IMR-90 (cell line): ENCODE measurements at regions not wholly inside any gene's neighbourhood (a gene's known extent, or its start where the extent isn't known, plus 50 kb on each side); places are given as distances from the start of the nearest gene placed in this dataset.

ENCODE experiments used
- ATAC-seq: fragments of 200-7000 bp; cut with Tn5 transposase; 2 replicates; pipeline ENCODE4 v1.9.1; 2020; ENCODE audit warnings: low read depth, mild to moderate bottlenecking, moderate library complexity
- BruUV-seq: library from RNA; stranded (reverse); fragments of 400-500 nt; replicated peaks from 2 replicates; lab custom pipeline; 2021; lab: Mats Ljungman, UMichigan
- CTCF ChIA-PET: fragments of 300-600 bp; formaldehyde crosslinking; extraction: SDS; loops from one replicate; lab custom pipeline; 2021; ENCODE audit warnings: antibody characterized with exemption; lab: Yijun Ruan, JAX
- POLR2A ChIA-PET: fragments of 300-600 bp; sonication (Branson Sonifier 250); formaldehyde crosslinking; loops from one replicate; lab custom pipeline; 2022; ENCODE audit warnings: antibody characterized with exemption; ENCODE audit not compliant: unreplicated experiment; lab: Charles Lee
- DNase-seq: peaks from one replicate; pipeline ENCODE4 v3.0.0; 2013
- H2AFZ ChIP-seq: replicated peaks from 2 replicates; pipeline ENCODE3; 2013; ENCODE audit warnings: low read length, mild to moderate bottlenecking; ENCODE audit not compliant: poor library complexity
- H2AK5ac ChIP-seq: 2 replicates; pipeline ENCODE4 v1.6.1; 2013; ENCODE audit warnings: low read depth, low read length, inconsistent platforms
- H2AK9ac ChIP-seq: replicated peaks from 2 replicates; pipeline ENCODE3; 2013; ENCODE audit warnings: mild to moderate bottlenecking, low read depth, low read length, moderate library complexity; ENCODE audit not compliant: poor library complexity
- H2BK120ac ChIP-seq: 2 replicates; pipeline ENCODE4 v1.6.1; 2013; ENCODE audit warnings: low read depth, low read length, inconsistent platforms
- H2BK15ac ChIP-seq: 3 replicates; pipeline ENCODE4 v1.6.1; 2013; ENCODE audit warnings: low read depth, low read length, inconsistent platforms
- H2BK20ac ChIP-seq: 2 replicates; pipeline ENCODE4 v1.6.1; 2013; ENCODE audit warnings: low read depth, mild to moderate bottlenecking, inconsistent platforms, low read length, moderate library complexity
- H2BK5ac ChIP-seq: 2 replicates; pipeline ENCODE4 v1.6.1; 2013; ENCODE audit warnings: mild to moderate bottlenecking, low read depth, low read length, inconsistent platforms; ENCODE audit not compliant: poor library complexity, severe bottlenecking
- H3K14ac ChIP-seq: replicated peaks from 2 replicates; pipeline ENCODE4 v1.6.1; 2013; ENCODE audit warnings: low read depth, low read length, inconsistent platforms
- H3K18ac ChIP-seq: 2 replicates; pipeline ENCODE4 v1.6.1; 2013; ENCODE audit warnings: low read depth, low read length, control low read depth
- H3K23ac ChIP-seq: 2 replicates; pipeline ENCODE4 v1.6.1; 2013; ENCODE audit warnings: low read depth, low read length, inconsistent platforms
- H3K27ac ChIP-seq: 2 replicates; pipeline ENCODE4 v1.5.1; 2013; ENCODE audit warnings: mild to moderate bottlenecking, control low read depth, low read length; ENCODE audit not compliant: insufficient read depth
- H3K27me3 ChIP-seq: 2 replicates; pipeline ENCODE4 v1.6.1; 2013; ENCODE audit warnings: low read length; ENCODE audit not compliant: control insufficient read depth, insufficient read depth
- H3K36me3 ChIP-seq: 2 replicates; pipeline ENCODE4 v1.6.1; 2013; ENCODE audit warnings: low read length, mixed read lengths; ENCODE audit not compliant: control insufficient read depth, insufficient read depth
- H3K4ac ChIP-seq: 2 replicates; pipeline ENCODE4 v1.6.1; 2013; ENCODE audit warnings: low read depth, low read length, inconsistent platforms
- H3K4me1 ChIP-seq: 2 replicates; pipeline ENCODE4 v1.6.1; 2013; ENCODE audit warnings: low read length, mixed read lengths; ENCODE audit not compliant: control insufficient read depth, insufficient read depth
- H3K4me2 ChIP-seq: 2 replicates; pipeline ENCODE4 v1.6.1; 2013; ENCODE audit warnings: low read depth, mild to moderate bottlenecking, control low read depth, low read length, moderate library complexity
- H3K4me3 ChIP-seq: 2 replicates; pipeline ENCODE4 v1.5.1; 2013; ENCODE audit warnings: low read depth, mild to moderate bottlenecking, control low read depth, low read length, moderate library complexity; ENCODE audit not compliant: insufficient read depth
- H3K56ac ChIP-seq: 2 replicates; pipeline ENCODE4 v1.6.1; 2013; ENCODE audit warnings: low read length, inconsistent platforms; ENCODE audit not compliant: insufficient read depth; ENCODE audit errors: extremely low read depth
- H3K79me1 ChIP-seq, 2 experiments: 2 replicates each; pipeline ENCODE4 v1.6.1; 2013; ENCODE audit warnings: low read length in 2 of 2, inconsistent platforms in 1 of 2, low read depth in 1 of 2
- H3K9ac ChIP-seq: 2 replicates; pipeline ENCODE4 v1.6.1; 2013; ENCODE audit warnings: low read depth, low read length, control low read depth
- H3K9me1 ChIP-seq: 2 replicates; pipeline ENCODE4 v1.6.1; 2013; ENCODE audit warnings: low read length, inconsistent platforms; ENCODE audit not compliant: insufficient read depth
- H3K9me3 ChIP-seq: 2 replicates; pipeline ENCODE4 v1.6.1; 2013; ENCODE audit warnings: low read length; ENCODE audit not compliant: control insufficient read depth, insufficient read depth
- H4K20me1 ChIP-seq: 2 replicates; pipeline ENCODE4 v1.6.1; 2013; ENCODE audit warnings: low read length, inconsistent platforms; ENCODE audit not compliant: insufficient read depth
- H4K5ac ChIP-seq: 2 replicates; pipeline ENCODE4 v1.6.1; 2013; ENCODE audit warnings: mild to moderate bottlenecking, low read depth, low read length, control low read depth
- H4K8ac ChIP-seq, 2 experiments: 2 replicates each; pipeline ENCODE4 v1.6.1; 2013; ENCODE audit warnings: low read depth in 2 of 2, low read length in 2 of 2, control low read depth in 1 of 2, inconsistent platforms in 1 of 2
- H4K91ac ChIP-seq: 2 replicates; pipeline ENCODE4 v1.6.1; 2013; ENCODE audit warnings: low read depth, low read length, inconsistent platforms; ENCODE audit not compliant: insufficient read depth
- BHLHE40 ChIP-seq: fragments of 150-350 bp; IDR thresholded peaks from 2 replicates; pipeline ENCODE4 v1.6.1; 2016; ENCODE audit warnings: mild to moderate bottlenecking, low read depth, low read length
- CEBPB ChIP-seq: IDR thresholded peaks from 2 replicates; pipeline ENCODE4 v1.6.1; 2012; ENCODE audit warnings: low read depth, low read length, improper control_type of control experiment
- CHD1 ChIP-seq: IDR thresholded peaks from 2 replicates; pipeline ENCODE4 v1.6.1; 2012; ENCODE audit warnings: low read depth, low read length, improper control_type of control experiment
- CTCF ChIP-seq: conservative IDR thresholded peaks from 2 replicates; pipeline ENCODE4 v1.5.1; 2012; ENCODE audit warnings: mild to moderate bottlenecking, low read depth, low read length, improper control_type of control experiment
- ELK1 ChIP-seq: fragments of 150-350 bp; IDR thresholded peaks from 2 replicates; pipeline ENCODE4 v1.6.1; 2016; ENCODE audit warnings: low read depth, mild to moderate bottlenecking, low read length, moderate library complexity, borderline replicate concordance
- FOS ChIP-seq: fragments of 150-350 bp; IDR thresholded peaks from 2 replicates; pipeline ENCODE4 v1.6.1; 2016; ENCODE audit warnings: low read depth, low read length
- MAFK ChIP-seq: IDR thresholded peaks from 2 replicates; pipeline ENCODE4 v1.6.1; 2012; ENCODE audit warnings: low read depth, low read length, improper control_type of control experiment
- MAZ ChIP-seq: IDR thresholded peaks from 2 replicates; pipeline ENCODE4 v1.6.1; 2012; ENCODE audit warnings: low read depth, mild to moderate bottlenecking, low read length, improper control_type of control experiment, moderate library complexity, borderline replicate concordance
- MXI1 ChIP-seq: IDR thresholded peaks from 2 replicates; pipeline ENCODE4 v1.6.1; 2012; ENCODE audit warnings: low read depth, mild to moderate bottlenecking, low read length, moderate library complexity, borderline replicate concordance
- NFE2L2 ChIP-seq: fragments of 150-350 bp; IDR thresholded peaks from 2 replicates; pipeline ENCODE4 v1.6.1; 2016; ENCODE audit warnings: low read depth, mild to moderate bottlenecking, low read length
- POLR2A ChIP-seq: IDR thresholded peaks from 2 replicates; pipeline ENCODE4 v1.6.1; 2012; ENCODE audit warnings: mild to moderate bottlenecking, low read depth, low read length
- RAD21 ChIP-seq: IDR thresholded peaks from 2 replicates; pipeline ENCODE4 v1.6.1; 2012; ENCODE audit warnings: low read length, improper control_type of control experiment
- RCOR1 ChIP-seq: IDR thresholded peaks from 2 replicates; pipeline ENCODE4 v1.6.1; 2012; ENCODE audit warnings: mild to moderate bottlenecking, low read length, improper control_type of control experiment; ENCODE audit not compliant: insufficient replicate concordance
- RFX5 ChIP-seq: IDR thresholded peaks from 2 replicates; pipeline ENCODE4 v1.8.0; 2012; ENCODE audit warnings: low read depth, mild to moderate bottlenecking, low read length, moderate library complexity
- SMC3 ChIP-seq: fragments of 150-350 bp; IDR thresholded peaks from 2 replicates; pipeline ENCODE4 v1.6.1; 2016; ENCODE audit warnings: low read depth, mild to moderate bottlenecking, antibody characterized with exemption, low read length, moderate library complexity
- USF2 ChIP-seq: fragments of 150-350 bp; IDR thresholded peaks from 2 replicates; pipeline ENCODE4 v1.6.1; 2017; ENCODE audit warnings: mild to moderate bottlenecking, antibody characterized with exemption, low read length, low read depth
- WGBS, 2 experiments: methylation state at CpG; one replicate each; pipeline versions ENCODE4 v1.1.5 to v1.1.7; 2013; ENCODE audit warnings: missing lambda C conversion rate in 2 of 2; ENCODE audit not compliant: insufficient read length in 1 of 2; ENCODE audit errors: extremely low coverage in 2 of 2; 5-methylcytosine and 5-hydroxymethylcytosine counted together
- dilution Hi-C: fragments of 300-500 bp; cut with HindIII; formaldehyde crosslinking; loops from one replicate; pipeline ENCODE4 v1.14.3; 2018; ENCODE audit warnings: low sequenced_read_pairs; ENCODE audit not compliant: unreplicated experiment
- in situ Hi-C: fragments of 300-500 bp; cut with MboI; formaldehyde crosslinking; loops from 3 replicates; pipeline ENCODE4 v1.14.3; 2019; ENCODE audit warnings: low sequenced_read_pairs, inconsistent platforms, mixed read lengths
- intact Hi-C: fragments of 100-400 bp; cut with micrococcal nuclease; formaldehyde crosslinking; loops from 2 replicates; pipeline ENCODE4 v1.10.0; 2022

GRCh38 chr20:17155401-17155800, 71.4 kb upstream of the PCSK2 start:
- Histone ChIP-seq H2AK9ac (no peak overlapping the region), H4K91ac (no peak overlapping the region), H2AFZ (no peak overlapping the region), H3K4ac (no peak overlapping the region), H3K9me3 (no peaks in the 10 kb centered on the region; the same call in 1 of the 2 replicates), H3K56ac (no peak overlapping the region), H2BK120ac (no peak overlapping the region), H3K23ac (no peak overlapping the region), H3K9me1 (no peaks in the 10 kb centered on the region), H3K4me3 (no peak overlapping the region), H2BK5ac (no peak overlapping the region), H3K79me1 (no peaks in the 10 kb centered on the region), H3K14ac (no peak overlapping the region), H3K36me3 (no peaks in the 10 kb centered on the region), H2AK5ac (no peak overlapping the region), H4K8ac (no peak overlapping the region), H3K27ac (no peak overlapping the region), H4K5ac (no peak overlapping the region), H4K20me1 (no peaks in the 10 kb centered on the region), H3K4me1 (no peaks in the 10 kb centered on the region), H3K4me2 (no peak overlapping the region), H3K18ac (no peak overlapping the region), H3K9ac (no peak overlapping the region), H2BK20ac (no peak overlapping the region), H3K27me3 (no peaks in the 10 kb centered on the region), H2BK15ac (no peak overlapping the region)
- dilution Hi-C loops (no loop called here), in situ Hi-C loops (no loop called here), intact Hi-C loops (no loop called here)
- WGBS, 2 experiments, result 25% methylated on average over 2 of the region's 6 CpGs; no CpG with 5 or more reads in 1 of the 2 experiments
- TF ChIP-seq BHLHE40 (no peak), MAFK (no peak), MAZ (no peak), RAD21 (no peak), CEBPB (no peak), POLR2A (no peak), CTCF (no peak), USF2 (no peak), RFX5 (no peak), CHD1 (no peak), MXI1 (no peak), NFE2L2 (no peak), FOS (no peak), ELK1 (no peak), RCOR1 (no peak), SMC3 (no peak)
- ChIA-PET POLR2A (no interaction called here), CTCF (no interaction called here)
- ATAC-seq (no peak), DNase-seq (no peak)
- BruUV-seq, result no TSS peak
